HG03469 (cell line): ENCODE measurements at regions not wholly inside any gene's neighbourhood (a gene's known extent, or its start where the extent isn't known, plus 50 kb on each side); places are given as distances from the start of the nearest gene placed in this dataset.
"Not testable (repeated sequence)": the region's sequence is repeated elsewhere in the genome, so short reads cannot be mapped to it uniquely, and the experiment has no call there.

ENCODE experiments used
- ATAC-seq: cut with Tn5 transposase; IDR thresholded peaks from one replicate; pipeline ENCODE4 v1.9.1; 2021; ENCODE audit warnings: mild to moderate bottlenecking, moderate library complexity, moderate number of reproducible peaks; ENCODE audit not compliant: unreplicated experiment

DNA sequence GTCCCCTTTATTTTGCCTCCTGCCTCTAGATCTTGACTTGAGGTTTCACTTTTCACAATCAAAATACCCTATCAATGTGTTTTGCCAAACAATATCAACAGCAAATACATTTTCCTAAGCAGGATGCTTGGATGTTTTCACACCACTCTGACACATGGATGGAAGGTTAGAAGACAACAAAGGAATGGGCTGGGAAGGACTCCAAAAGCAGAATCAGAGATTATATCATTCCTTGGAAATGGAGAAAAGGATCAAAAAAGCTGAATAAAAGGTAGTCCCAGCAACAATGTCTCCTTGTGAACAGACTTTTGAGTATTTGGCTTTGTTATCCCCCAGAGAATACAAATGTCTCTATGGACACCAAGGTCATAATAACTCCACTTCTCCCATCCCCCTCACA is 170.8 kb downstream of the ETAA1 start:
- no peak for ATAC-seq

DNA sequence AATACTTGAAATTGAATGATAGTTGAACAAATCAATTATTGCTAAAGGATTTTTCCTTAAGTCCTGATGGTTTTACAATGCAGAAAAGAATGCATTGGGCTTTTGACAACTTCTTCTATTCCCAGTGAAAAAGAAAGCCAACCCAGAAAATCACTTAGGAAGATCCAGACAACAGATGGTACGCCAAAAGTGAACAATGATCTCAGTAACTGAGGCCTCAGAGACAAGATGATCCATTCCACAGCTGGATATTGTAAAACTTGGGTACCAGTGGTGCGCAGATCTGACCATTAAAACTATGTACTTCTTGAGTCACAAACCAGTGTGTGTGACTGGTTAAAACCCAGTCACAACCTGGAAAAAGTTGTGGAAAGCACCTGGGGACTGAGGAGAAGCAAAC is 173.5 kb downstream of the ETAA1 start:
- ATAC-seq, result no peak

DNA sequence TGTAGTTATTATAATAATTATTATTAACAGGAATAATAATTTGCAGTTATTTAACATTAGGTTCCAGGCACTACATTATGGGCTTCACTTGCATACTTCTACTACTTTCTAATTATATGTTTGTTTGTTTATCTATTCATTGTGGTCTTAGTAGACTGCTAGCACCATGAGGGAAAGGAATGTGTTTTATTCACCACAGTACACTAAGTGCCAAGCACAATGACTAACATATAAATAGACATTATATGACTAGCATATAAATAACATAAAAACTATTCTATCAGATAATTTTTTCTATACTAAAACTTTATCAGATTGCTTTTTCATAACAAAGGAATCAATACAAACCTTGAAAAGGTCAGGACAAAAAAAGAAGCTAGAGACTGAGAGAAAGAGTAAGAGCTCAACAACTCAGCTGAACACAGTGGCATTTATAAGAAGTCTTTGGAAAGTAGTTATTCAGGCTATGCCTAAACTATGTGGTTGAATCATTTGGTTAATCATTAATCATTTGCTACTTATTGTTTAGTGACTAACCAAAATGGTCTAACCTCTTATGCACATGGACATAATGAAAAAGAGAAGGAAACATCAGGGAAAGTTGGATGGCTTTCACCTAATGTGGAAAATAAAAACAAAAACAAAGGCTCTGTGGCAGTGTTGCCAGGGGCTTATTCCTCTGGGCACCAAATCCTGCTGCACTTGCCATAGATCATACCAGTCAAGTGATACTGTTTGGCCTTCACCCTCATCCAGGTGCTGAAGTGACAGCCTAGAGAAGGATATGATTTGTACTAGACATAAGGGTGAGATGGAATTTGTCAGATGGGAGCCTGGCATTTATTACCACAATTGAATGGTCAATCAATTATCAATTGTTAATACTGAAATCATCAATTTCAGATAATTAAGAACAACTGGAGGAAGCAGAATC is 174.9 kb downstream of the ETAA1 start:
- ATAC-seq, result no peak

DNA sequence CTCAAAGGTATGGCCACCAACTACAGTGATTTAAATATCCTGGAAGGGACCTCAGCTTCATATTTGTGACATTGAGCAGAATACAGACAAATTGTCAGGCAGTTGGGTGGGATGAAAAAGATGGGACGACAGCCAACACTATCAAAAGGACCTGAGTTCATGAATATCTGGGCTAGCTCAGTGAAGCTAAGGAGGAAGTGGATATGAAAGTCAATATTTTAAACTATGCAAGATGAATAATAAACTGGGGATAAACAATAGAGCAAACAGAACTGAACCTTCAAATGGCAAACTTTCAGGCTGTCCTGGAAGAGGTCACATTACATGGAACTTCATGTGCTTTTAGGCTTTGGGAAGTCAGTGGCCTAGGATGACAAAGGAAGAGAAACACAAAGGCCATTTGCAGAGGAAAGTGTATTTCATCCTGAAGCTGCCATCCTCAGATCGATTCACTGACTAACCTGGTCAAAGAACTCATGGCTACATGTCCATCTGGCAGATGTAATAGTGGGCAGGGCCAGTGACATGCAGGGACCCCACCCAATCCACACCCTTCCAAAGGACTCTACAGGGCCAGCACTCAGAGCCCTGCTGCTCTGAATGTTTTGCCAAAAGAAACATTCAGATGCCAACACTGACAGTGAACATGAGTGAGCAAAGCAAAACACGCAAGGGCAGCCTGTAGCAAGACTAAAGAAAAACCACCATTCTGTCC is 175.7 kb downstream of the ETAA1 start:
- no peak for ATAC-seq

DNA sequence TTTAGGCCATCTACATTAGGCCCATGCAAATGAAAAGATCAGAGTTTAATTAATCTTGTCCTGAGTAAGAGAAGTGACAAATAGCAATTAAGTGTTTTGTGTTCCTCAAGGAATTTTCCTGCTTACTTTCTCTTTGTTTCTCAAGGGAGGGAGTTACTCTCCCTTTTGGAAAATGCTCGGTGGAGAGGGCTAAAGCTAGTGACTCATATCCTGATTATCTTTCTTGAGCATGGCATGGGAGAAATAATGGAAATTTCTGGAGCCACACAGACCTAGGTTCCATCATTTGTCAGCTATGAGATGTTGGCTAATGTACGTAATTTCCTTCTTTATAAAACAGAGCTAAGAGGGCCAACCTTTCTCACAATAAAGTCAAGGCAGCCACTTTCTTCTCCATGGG is 177.1 kb downstream of the ETAA1 start:
- ATAC-seq, result no peak

DNA sequence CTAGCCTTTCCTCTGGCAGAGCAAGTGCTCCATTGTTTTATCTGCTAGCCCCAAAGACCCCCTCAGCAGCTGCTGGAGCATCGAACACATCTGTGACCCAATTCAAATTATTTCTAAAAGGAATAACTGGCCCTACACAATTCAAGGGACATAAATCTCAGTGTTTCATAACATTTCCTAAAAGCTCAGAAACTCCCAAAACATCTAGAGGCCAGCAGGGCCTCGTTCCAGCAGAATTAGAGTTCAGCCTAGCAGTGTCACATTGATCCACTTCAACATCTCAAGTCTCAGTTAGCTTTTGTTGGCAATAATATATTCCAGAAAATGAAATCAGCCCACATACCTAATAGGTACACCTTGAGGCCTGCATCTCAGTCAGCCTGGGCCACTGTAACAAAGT is 179.1 kb downstream of the ETAA1 start:
- ATAC-seq, result no peak

DNA sequence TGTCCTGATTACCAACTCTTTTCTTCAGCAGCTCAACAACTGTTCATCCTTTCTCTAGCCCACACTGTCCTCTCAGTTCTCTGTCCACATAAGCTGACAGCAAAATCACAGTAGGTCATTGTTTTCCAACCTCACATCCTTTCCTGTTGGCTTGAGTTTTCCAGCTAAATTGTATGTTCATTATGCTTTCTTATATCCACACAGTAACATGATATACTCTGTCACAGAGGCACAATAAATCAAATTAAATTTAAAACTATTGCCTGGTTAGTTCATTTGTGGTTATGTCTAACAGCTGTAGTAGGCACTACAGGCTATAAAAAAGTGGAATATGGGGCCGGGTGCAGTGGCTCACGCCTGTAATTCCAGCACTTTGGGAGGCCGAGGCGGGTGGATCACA is 179.9 kb downstream of the ETAA1 start:
- no peak for ATAC-seq

DNA sequence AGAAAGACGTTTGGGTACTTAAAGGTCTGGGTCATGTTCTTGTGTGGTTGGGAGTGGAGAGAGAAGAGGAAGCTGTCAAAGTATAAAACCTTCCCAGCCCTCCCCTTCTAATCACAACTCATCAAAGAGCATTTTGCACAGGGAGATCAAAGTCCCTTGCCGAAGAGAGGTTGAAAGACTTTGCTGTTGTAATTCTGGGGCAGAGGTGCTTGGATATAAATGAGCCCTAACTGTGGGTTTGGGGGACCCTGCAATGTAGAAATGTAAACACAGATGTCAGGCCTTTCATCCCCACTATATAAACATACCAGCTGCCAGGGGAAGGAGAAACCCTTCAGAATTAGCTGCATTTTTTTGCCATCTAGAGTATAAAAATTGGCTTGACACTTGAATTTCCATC is 182.1 kb downstream of the ETAA1 start:
- ATAC-seq, result no peak

DNA sequence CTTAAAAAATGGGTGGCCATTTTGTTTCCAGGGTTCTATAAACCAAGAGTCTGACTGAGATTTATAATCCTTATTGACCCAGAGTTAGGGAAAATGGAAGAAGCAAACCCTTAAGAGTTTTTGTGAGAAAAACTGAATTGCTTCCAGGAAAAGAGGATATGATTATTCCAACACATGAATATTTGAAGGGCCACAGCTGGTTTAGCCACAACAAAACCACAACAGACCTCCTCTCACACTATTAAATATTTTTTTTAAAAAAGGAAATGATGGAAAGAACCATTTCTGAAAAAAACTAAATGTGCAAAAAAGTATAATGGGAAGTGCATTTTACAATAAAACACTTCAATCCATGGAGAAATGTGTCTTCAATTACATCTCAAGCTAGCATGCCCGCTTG is 182.7 kb downstream of the ETAA1 start:
- no peak for ATAC-seq

DNA sequence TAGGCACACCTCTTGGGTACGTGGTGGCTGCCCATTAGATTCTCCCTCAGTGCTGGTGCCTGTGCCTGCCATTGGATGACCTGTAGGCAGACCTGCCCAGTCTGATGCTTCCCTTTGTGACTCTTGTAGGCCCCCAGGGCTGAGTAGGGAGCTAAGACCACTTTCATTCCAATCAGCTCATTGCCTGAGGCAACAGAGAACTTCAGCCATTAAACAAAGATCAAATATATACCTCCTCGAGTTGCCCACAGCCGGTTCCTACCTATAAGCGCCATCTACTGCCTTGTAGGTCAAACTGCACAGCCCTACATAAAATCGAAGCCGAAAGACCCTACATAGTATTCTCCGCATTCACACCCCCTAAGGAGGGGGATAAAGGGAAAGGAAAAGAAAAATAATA is 184.6 kb downstream of the ETAA1 start:
- ATAC-seq, result no peak

DNA sequence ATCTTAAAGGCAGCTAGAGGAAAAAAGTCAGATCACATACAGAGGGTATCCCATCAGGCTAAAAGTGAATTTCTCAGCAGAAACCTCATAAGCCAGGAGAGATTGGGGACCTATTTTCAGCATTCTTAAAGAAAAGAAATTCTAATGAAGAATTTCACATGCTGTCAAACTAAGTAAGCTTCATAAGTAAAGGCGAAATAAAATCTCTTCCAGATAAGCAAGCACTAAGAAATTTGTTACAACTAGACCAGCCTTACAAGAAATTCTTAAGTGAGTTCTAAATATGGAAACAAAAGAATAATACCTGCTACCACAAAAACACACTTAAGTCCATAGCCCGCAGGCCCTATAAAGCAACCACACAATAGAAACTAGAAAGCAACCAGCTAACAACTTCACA is 186.1 kb downstream of the ETAA1 start:
- ATAC-seq, result no peak

DNA sequence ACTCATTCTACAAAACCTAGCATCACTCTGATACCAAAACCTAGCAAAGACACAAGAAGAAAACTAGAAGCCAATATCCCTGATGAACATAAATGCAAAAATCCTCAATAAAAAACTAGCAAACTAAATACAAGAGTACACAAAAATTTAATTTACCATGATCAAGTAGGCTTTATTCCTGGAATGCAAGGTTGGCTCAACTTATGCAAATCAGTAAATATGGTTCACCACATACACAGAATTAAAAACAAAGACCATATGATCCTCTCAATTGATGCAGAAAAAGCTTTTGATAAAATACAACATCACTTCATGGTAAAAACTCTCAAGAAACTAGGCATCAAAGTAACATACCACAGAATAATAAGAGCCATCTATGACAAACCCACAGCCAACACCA is 188.3 kb downstream of the ETAA1 start:
- no peak for ATAC-seq

DNA sequence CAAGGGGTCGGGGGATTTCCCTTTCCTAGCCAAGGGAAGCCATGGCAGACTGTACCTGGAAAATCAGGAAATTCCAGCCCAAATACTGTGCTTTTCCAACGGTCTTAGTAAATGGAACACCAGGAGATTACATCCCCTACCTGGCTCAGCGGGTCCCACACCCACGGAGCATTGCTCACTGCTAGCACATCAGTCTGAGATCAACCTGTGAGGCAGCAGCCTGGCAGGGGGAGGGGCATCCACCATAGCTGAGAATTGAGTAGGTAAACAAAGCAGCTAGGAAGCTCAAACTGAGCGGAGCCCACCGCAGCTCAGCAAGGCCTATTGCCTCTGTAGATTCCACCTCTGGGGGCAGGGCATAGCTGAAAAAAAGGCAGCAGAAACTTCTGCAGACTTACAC is 192.0 kb downstream of the ETAA1 start:
- ATAC-seq, result not testable (repeated sequence)

DNA sequence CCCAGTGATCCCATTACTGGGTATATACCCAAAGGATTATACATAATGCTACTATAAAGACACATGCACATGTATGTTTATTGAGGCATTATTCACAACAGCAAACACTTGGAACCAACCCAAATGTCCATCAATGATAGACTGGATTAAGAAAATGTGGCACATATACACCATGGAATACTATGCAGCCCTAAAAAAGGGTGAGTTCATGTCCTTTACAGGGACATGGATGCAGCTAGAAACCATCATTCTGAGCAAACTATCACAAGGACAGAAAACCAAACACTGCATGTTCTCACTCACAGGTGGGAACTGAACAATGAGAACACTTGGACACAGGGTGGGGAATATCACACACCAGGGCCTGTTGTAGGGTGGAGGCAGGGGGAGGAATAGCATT is 197.4 kb downstream of the ETAA1 start:
- not testable (repeated sequence) for ATAC-seq

DNA sequence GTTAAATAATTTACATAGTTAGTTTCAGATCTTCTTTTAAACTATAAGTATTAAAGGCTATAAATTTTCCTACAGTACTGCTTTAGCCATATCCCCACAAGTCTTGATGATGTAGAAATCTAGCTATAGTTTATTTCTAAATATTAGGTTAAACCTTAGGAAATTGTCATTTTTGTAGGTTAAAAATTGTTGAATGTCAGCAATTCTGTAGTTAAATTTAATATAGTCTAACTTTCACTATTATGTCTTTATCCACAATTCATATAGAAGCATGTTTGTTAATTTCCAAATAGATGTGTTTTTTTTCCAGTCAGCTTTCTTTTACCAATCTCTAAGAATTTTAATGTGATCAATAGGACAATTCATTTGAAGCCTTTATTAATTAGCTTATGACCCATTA is 199.7 kb downstream of the ETAA1 start:
- ATAC-seq, result no peak

DNA sequence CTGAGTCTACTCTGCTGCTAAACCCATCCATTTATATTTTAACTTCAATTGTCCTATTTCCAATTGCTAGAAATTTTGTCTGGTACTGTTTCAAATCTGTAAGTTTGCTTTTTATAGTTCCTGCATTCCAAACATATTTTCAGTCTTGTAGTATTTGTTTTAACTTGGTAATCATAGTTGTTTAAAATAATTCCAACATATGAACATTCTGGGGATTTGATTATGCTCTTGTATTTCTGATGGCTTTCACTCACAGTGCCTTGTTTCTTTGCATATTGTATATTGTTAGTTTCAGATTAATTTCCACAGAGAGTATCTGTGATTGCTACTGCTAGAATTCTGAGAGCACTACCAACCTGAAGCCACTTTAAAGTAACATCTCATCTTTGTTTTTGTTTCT is 202.4 kb downstream of the ETAA1 start:
- no peak for ATAC-seq

DNA sequence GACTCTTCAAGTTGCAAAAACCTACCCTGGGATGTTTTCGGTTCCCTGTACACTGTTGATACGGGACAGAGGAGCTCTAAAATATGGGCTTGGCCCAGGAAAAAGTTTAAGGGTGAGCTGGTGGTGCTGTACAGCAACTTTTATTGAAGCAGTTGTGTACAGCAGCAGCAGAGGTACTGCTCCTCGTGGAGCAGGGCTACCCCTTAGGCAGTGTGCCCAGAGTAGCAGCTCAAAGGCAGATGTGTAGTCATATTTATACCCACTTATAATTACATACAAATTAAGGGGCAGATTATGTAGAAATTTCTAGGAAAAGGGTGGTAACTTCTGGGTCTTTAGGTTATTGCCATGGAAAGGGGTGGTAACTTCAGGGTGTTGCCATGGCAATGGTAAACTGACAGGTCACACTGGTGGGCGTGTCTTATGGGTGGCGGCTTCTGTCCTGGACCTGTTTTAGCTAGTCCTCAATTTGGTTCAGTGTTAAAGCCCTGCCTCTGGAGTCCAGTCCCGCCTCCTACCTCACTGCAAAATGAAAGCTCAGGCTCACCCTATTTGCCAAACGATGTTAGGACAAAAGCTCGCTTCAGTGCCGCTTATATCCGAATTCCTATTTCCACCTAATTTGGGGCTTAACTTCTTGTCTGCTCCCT is 203.2 kb downstream of the ETAA1 start:
- no peak for ATAC-seq

DNA sequence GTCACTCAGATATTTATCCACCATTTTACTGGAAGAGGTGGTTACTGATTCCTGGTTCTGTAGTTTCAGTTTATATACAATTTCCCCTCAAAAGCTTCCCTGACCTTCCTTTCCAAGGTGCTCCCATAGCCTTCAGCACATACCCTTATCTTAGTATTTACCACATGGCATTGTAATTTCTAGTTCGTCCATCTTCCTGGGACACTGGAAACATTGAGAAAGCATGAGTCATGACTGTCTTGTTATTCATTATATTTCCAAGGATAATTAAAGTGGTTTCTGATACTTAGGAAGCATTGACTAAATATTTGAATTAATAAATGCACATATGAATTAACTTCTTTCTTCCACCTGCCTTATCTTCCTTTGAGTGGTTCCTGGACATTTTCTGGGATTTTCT is 203.8 kb downstream of the ETAA1 start:
- no peak for ATAC-seq

DNA sequence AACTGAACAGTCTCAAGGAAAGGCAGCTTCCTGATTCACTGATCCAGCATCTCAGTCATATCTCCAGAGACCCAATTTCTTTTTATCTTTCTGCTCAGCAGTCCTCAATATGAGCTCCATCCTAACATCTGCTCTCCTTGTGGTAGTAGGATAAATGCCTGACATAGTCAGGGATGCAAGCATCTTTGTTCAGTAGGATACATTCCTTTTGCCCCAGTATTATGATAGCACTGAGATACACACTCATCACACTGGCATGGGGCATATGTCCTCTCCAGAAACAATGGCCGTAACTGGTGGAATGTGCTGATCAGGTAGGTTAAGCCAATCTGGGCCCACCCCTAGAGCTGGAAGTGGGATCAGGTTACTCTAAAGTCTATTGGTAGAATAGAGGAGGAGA is 207.2 kb downstream of the ETAA1 start:
- no peak for ATAC-seq

DNA sequence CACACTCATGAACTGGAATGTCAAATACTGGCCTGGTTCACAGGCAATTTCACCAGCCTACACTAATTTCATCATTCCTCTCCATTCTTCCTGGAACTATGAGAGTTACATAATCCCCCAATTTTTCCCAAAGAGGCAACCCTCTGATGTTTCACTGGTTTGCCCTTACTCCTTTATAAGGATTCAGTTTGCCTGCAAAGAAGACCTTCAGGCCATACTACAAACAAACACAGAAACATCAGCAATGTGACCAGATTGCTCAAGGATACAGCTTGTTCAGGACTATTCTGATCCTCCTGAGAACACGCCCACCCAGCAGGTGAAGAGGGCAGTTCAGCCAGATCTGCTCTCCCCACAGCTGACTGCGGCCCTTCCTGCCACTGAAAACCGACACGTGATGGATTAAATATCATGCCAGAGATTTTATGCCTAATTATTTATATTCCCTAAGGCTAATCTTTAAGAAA is 215.5 kb downstream of the ETAA1 start:
- no peak for ATAC-seq

DNA sequence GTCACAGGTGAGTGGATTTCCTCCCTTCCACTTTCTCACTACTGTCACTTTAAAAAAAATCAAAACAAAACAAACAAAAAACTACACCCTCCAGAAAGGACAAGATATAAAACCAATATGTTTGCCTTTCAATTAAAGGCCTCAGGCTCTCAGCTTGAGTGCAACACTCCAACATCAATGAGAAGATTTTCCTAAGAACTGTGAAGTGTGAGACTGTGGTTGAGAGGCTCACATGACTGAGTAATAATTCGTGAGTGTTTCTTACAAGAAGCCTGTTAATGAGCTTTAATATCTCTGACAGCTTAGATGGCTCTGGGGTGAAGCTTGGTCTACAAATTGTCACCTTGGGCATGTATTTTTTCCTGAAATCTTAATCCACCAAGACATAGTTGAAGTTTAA is 216.1 kb downstream of the ETAA1 start:
- no peak for ATAC-seq

DNA sequence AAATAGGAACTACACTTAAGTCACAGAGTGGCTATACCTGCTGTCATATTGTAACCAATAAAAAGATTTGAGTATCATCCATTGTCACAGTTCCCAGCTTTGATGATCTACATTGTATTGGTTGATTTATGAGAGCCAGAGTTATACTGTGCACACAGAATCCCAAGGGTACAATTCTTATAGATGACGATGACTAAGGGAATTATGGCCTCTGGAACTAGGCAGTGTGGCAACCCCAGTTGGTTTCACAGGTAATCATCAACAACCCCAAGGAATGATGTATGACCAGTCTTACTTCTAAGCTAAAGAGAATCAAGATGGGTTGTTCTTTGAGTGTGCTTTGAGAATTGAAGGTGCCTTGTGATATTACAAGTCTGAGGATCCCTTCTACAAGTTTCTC is 217.3 kb downstream of the ETAA1 start:
- no peak for ATAC-seq
